HEK293 (cell line): ENCODE measurements at regions not wholly inside any gene's neighbourhood (a gene's known extent, or its start where the extent isn't known, plus 50 kb on each side); places are given as distances from the start of the nearest gene placed in this dataset.

Experiments used
- CTCF ChIA-PET: fragments of 350-600 bp; formaldehyde crosslinking; extraction: SDS; loops from one replicate; lab custom pipeline; 2021; ENCODE audit warnings: antibody characterized with exemption; lab: Yijun Ruan, JAX
- POLR2A ChIA-PET: fragments of 300-600 bp; formaldehyde crosslinking; extraction: SDS; loops from one replicate; lab custom pipeline; 2020; ENCODE audit warnings: antibody characterized with exemption, inconsistent platforms; lab: Yijun Ruan, JAX
- H3K27ac ChIP-seq: fragments of 200-500 bp; sonication (Bioruptor generic); 2 replicates; pipeline ENCODE4 v1.5.1; 2014; ENCODE audit warnings: low read depth, low read length, control low read depth, inconsistent platforms; ENCODE audit errors: extremely low read depth
- H3K36me3 ChIP-seq, 2 experiments: fragments of 200-500 bp in 1 of 2; sonication (Bioruptor generic) in 1 of 2; 1 replicate in 1 of 2; 2 replicates in 1 of 2; pipeline ENCODE4 v1.5.1; 2014 to 2017; ENCODE audit warnings: inconsistent platforms in 2 of 2, low read length in 2 of 2; ENCODE audit not compliant: control insufficient read depth in 2 of 2, insufficient read depth in 1 of 2
- H3K4me1 ChIP-seq: fragments of 200-500 bp; sonication (Bioruptor generic); 2 replicates; pipeline ENCODE4 v1.5.1; 2014; ENCODE audit warnings: mild to moderate bottlenecking, low read length, inconsistent platforms; ENCODE audit not compliant: control insufficient read depth, insufficient read depth
- H3K4me3 ChIP-seq: 2 replicates; pipeline ENCODE4 v1.5.1; 2011; ENCODE audit warnings: low read depth, mild to moderate bottlenecking, control low read depth, low read length, moderate library complexity
- H3K9me3 ChIP-seq: fragments of 200-500 bp; sonication (Bioruptor generic); 2 replicates; pipeline ENCODE4 v1.5.1; 2014; ENCODE audit warnings: low read depth, low read length, inconsistent platforms; ENCODE audit not compliant: control insufficient read depth, insufficient read depth
- BCL11A ChIP-seq: fragments of 450-650 bp; formaldehyde crosslinking; IDR thresholded peaks from 2 replicates; pipeline ENCODE4 v1.5.1; 2016; ENCODE audit warnings: low read depth, missing biosample characterization, missing genetic modification characterization
- ELK4 ChIP-seq: IDR thresholded peaks from 2 replicates; pipeline ENCODE4 v1.6.1; 2011; ENCODE audit warnings: mild to moderate bottlenecking, low read depth, low read length, borderline replicate concordance
- INSM2 ChIP-seq: fragments of 450-650 bp; formaldehyde crosslinking; IDR thresholded peaks from 2 replicates; pipeline ENCODE4 v1.5.1; 2016; ENCODE audit warnings: missing biosample characterization, missing genetic modification characterization
- PATZ1 ChIP-seq: fragments of 450-650 bp; formaldehyde crosslinking; IDR thresholded peaks from 2 replicates; pipeline ENCODE4 v1.5.1; 2016; ENCODE audit warnings: missing biosample characterization, missing genetic modification characterization
- REPIN1 ChIP-seq: fragments of 450-650 bp; formaldehyde crosslinking; IDR thresholded peaks from 2 replicates; pipeline ENCODE4 v1.5.1; 2017; ENCODE audit warnings: missing biosample characterization, missing genetic modification characterization, low read depth
- SP3 ChIP-seq: fragments of 450-650 bp; formaldehyde crosslinking; IDR thresholded peaks from 2 replicates; pipeline ENCODE4 v1.5.1; 2016; ENCODE audit warnings: missing biosample characterization, missing genetic modification characterization
- ZNF239 ChIP-seq: fragments of 450-650 bp; formaldehyde crosslinking; IDR thresholded peaks from 2 replicates; pipeline ENCODE4 v1.5.1; 2016; ENCODE audit warnings: missing biosample characterization, missing genetic modification characterization
- ZNF26 ChIP-seq: fragments of 450-650 bp; formaldehyde crosslinking; IDR thresholded peaks from 2 replicates; pipeline ENCODE4 v1.5.1; 2016; ENCODE audit warnings: missing biosample characterization, missing genetic modification characterization
- ZNF274 ChIP-seq, 2 experiments: fragments of 200-500 bp in 1 of 2; fragments of 450-650 bp in 1 of 2; sonication (Bioruptor generic) in 1 of 2; formaldehyde crosslinking in 1 of 2; IDR thresholded peaks; 2 replicates each; pipeline versions ENCODE4 v1.5.1 to v1.6.1; 2014 to 2016; ENCODE audit warnings: borderline replicate concordance in 1 of 2, inconsistent platforms in 1 of 2, low read length in 1 of 2, missing biosample characterization in 1 of 2, missing genetic modification characterization in 1 of 2
- ZNF366 ChIP-seq: fragments of 450-650 bp; formaldehyde crosslinking; conservative IDR thresholded peaks from 2 replicates; pipeline ENCODE4 v1.5.1; 2016; ENCODE audit warnings: missing biosample characterization, missing genetic modification characterization
- ZNF544 ChIP-seq: fragments of 450-650 bp; formaldehyde crosslinking; IDR thresholded peaks from 2 replicates; pipeline ENCODE4 v1.5.0; 2017; ENCODE audit warnings: missing biosample characterization, missing genetic modification characterization
- ZNF610 ChIP-seq: fragments of 450-650 bp; formaldehyde crosslinking; IDR thresholded peaks from 2 replicates; pipeline ENCODE4 v1.5.1; 2016; ENCODE audit warnings: missing biosample characterization, missing genetic modification characterization, borderline replicate concordance
- ZSCAN4 ChIP-seq: fragments of 450-650 bp; formaldehyde crosslinking; IDR thresholded peaks from 2 replicates; pipeline ENCODE4 v1.5.1; 2017; ENCODE audit warnings: missing biosample characterization, missing genetic modification characterization

GRCh38 chr17:16888413-16889087 is 83.4 kb downstream of the TNFRSF13B start:
- Histone ChIP-seq H3K27ac (no peak overlapping the region), H3K9me3 (no peaks in the 10 kb centered on the region), H3K4me1 (no peaks in the 10 kb centered on the region), H3K36me3 (no peaks in the 10 kb centered on the region), H3K4me3 (no peak overlapping the region)
- TF ChIP-seq ZNF366 (tag by site-specific recombination): no peak
- no peak for TF ChIP-seq ZNF239
- no peak for TF ChIP-seq PATZ1 (tag by site-specific recombination)
- TF ChIP-seq ZSCAN4: no peak
- TF ChIP-seq BCL11A (tag by site-specific recombination): no peak
- no peak for TF ChIP-seq ZNF274 (IDR thresholded peaks at IDR 0.05; ENCODE audit: low read length)
- no peak for TF ChIP-seq ZNF274 (tag by site-specific recombination; IDR thresholded peaks at IDR 0.05; ENCODE audit: borderline replicate concordance)
- TF ChIP-seq REPIN1: no peak
- no peak for TF ChIP-seq ZNF544
- ChIA-PET POLR2A (no interaction called here), CTCF (interaction anchor here (0.6 kb wide), 1 partner anchor 103 kb away, joined by 3 read pairs; no protein-coding TSS in a partner anchor)

- POLR2A ChIA-PET: no interaction called here
These were observed 84.3 kb downstream of the TNFRSF13B start for GRCh38 chr17:16887523-16888095.

More at GRCh38 chr17:16887523-16888095, 84.3 kb downstream of the TNFRSF13B start:
- H3K9me3 ChIP-seq: no peaks in the 10 kb centered on the region
- H3K4me3 ChIP-seq: no peak overlapping the region
- CTCF ChIA-PET: no interaction called here
- H3K36me3 ChIP-seq: no peaks in the 10 kb centered on the region
- H3K4me1 ChIP-seq: no peaks in the 10 kb centered on the region
- TF ChIP-seq ELK4: no peak
- no peak for TF ChIP-seq ZNF610 (tag by site-specific recombination)
- no peak for TF ChIP-seq INSM2
- TF ChIP-seq SP3 (tag by site-specific recombination): no peak
- no peak for TF ChIP-seq ZNF26 (tag by site-specific recombination)
- no peak overlapping the region for H3K27ac ChIP-seq
